Motor neuron (in vitro differentiated cells): ENCODE measurements at regions not wholly inside any gene's neighbourhood (a gene's known extent, or its start where the extent isn't known, plus 50 kb on each side); places are given as distances from the start of the nearest gene placed in this dataset.

Experiments used
- ATAC-seq, 8 experiments: fragments of 200-7000 bp; cut with Tn5 transposase; replicated peaks in 6 of 8; 2 replicates each; pipeline ENCODE4 v1.8.0; 2021; ENCODE audit warnings: mild to moderate bottlenecking in 8 of 8, moderate library complexity in 8 of 8
- H3K27ac ChIP-seq, 2 donors: fragments of 250-450 bp; sonication (Bioruptor Pico); 2 replicates each; pipeline ENCODE4 v1.9.0; 2021; ENCODE audit warnings: antibody characterized with exemption in 2 of 2, mild to moderate bottlenecking in 2 of 2, moderate library complexity in 1 of 2
- H3K4me1 ChIP-seq, 2 donors: fragments of 250-450 bp; sonication (Bioruptor Pico); replicated peaks in 1 of 2; 2 replicates each; pipeline ENCODE4 v1.6.1; 2021; ENCODE audit warnings: antibody characterized with exemption in 2 of 2, mild to moderate bottlenecking in 2 of 2, moderate library complexity in 1 of 2
- H3K4me3 ChIP-seq, 5 donors: fragments of 250-450 bp; sonication (Bioruptor Pico); 2 replicates each; pipeline ENCODE4 v1.9.0; 2021; ENCODE audit warnings: antibody characterized with exemption in 5 of 5, mild to moderate bottlenecking in 5 of 5, moderate library complexity in 4 of 5
- WGBS, 10 experiments: fragments of 450-650 bp; shearing (Covaris generic); methylation state at CpG; one replicate each; pipeline ENCODE4 v1.0.0; 2022; 5-methylcytosine and 5-hydroxymethylcytosine counted together
- in situ Hi-C, 9 experiments: fragments of 400-800 bp; cut with MboI; loops; one replicate each; pipeline ENCODE4 v1.15.0; 2021; ENCODE audit warnings: low sequenced_read_pairs in 9 of 9, low pct_unique_long_range_greater_than_20kb in 2 of 9; ENCODE audit not compliant: unreplicated experiment in 9 of 9

DNA sequence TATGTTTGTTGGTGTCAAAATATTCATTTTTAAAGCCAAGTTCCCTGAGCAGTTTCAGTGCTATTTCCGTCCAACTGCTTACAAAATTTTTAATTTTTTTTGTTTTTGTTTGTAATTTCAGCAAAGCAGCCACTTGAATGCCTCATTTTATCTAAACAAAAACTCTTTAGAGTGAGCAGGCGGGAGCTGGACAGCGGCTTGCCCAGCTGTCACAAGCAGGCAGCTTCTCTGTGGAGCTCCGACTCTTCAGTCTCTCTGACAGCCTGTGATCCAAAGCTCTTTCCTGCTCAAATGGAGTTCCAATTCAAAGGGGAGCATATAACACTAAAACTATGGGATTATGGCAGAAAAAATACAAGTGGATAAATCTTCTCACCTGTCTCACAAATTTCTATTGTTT, 618.3 kb upstream of the PCDH20 start:
- H3K4me3 ChIP-seq, result no peak overlapping the region
- 0 to 91% (median 80%) methylated on average over 1 to 4 of the region's 4 CpGs for WGBS, 10 experiments
- in situ Hi-C loops, result no loop called here
- H3K4me1 ChIP-seq, result no peaks in the 10 kb centered on the region
- ATAC-seq, result no peak
- H3K27ac ChIP-seq, result no peak overlapping the region

- Histone ChIP-seq H3K4me3 (no peak overlapping the region), H3K27ac (no peak overlapping the region), H3K4me1 (no peaks in the 10 kb centered on the region)
- in situ Hi-C loops, result no loop called here
- WGBS, 10 experiments, result 0 to 93% (median 80%) methylated on average over 1 of the region's 1 CpG; no CpG with 5 or more reads in 3 of the 10 experiments
- ATAC-seq, result no peak
Observed at GRCh38 chr13:62022369-62022768, 606.7 kb upstream of the PCDH20 start.

DNA sequence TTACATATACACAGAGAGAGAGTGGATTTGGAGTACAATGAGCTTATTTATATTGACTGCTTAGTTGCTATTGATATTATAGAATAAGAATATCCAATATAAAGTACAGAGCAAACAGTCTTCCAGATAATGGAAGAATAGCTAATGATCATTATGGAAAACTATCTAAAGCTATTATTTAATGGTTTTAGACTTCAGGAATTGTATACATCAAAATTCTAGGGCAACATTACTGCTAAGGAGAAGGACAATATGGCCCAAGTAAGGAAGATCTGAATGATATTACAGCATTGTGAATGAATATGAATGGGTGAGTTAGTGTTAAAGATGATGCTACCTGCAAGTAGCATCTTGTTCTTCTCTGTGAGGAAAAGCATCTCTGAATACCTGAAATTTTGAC, 604.2 kb upstream of the PCDH20 start:
- Histone ChIP-seq H3K27ac (no peak overlapping the region), H3K4me3 (no peak overlapping the region), H3K4me1 (no peaks in the 10 kb centered on the region)
- no peak for ATAC-seq
- in situ Hi-C loops, result no loop called here

DNA sequence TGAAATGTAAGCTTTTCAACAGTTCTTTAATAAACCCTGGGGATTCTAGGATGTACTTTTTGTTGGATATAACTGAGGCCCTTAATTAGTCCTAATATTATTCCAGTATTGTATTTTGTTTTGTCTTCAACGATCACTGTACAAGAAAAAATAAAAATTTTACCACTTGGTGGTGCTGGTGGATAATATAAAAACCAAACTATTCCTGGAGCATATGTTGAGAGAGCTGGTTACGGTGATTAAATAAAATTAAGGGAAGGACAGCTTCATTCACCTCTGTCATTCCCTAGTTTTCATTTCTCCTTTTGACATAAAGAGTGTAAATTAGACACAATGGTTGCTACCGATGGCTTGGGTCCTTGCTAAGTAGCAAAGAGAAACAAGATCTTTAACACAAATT, 598.6 kb upstream of the PCDH20 start:
- ATAC-seq, result peak in 6 of 8 experiments; percentile 27 to 76 (median 44)
- 3 to 83% (median 40%) methylated on average over 1 to 3 of the region's 3 CpGs; no CpG with 5 or more reads in 1 of the 10 experiments for WGBS, 10 experiments
- in situ Hi-C loops, result no loop called here
- Histone ChIP-seq H3K4me3 (no peak overlapping the region), H3K27ac (no peak overlapping the region), H3K4me1 (no peaks in the 10 kb centered on the region)

GRCh38 chr13:62003452-62003851, 587.8 kb upstream of the PCDH20 start:
- H3K27ac ChIP-seq, result no peak overlapping the region
- in situ Hi-C loops, result no loop called here
- WGBS, 10 experiments, result 0 to 93% (median 68%) methylated on average over 1 to 2 of the region's 2 CpGs

GRCh38 chr13:61994174-61994573, 578.5 kb upstream of the PCDH20 start:
- WGBS, 10 experiments, result 0 to 100% (median 49%) methylated on average over 1 of the region's 1 CpG; no CpG with 5 or more reads in 4 of the 10 experiments
- in situ Hi-C loops, result no loop called here
- Histone ChIP-seq H3K27ac (no peak overlapping the region), H3K4me3 (no peak overlapping the region), H3K4me1 (no peaks in the 10 kb centered on the region)
- no peak for ATAC-seq

More at GRCh38 chr13:62003452-62003851, 587.8 kb upstream of the PCDH20 start:
- Histone ChIP-seq H3K4me1 (no peaks in the 10 kb centered on the region), H3K4me3 (no peak overlapping the region)
- ATAC-seq, result no peak

- in situ Hi-C loops, result no loop called here
- no peaks in the 10 kb centered on the region for H3K4me1 ChIP-seq
- WGBS, 10 experiments, result 0 to 100% (median 89%) methylated on average over 2 to 3 of the region's 3 CpGs; no CpG with 5 or more reads in 1 of the 10 experiments
- H3K27ac ChIP-seq, result no peak overlapping the region
- no peak overlapping the region for H3K4me3 ChIP-seq
- no peak for ATAC-seq
Observed at GRCh38 chr13:61989978-61990377, 574.3 kb upstream of the PCDH20 start.

DNA sequence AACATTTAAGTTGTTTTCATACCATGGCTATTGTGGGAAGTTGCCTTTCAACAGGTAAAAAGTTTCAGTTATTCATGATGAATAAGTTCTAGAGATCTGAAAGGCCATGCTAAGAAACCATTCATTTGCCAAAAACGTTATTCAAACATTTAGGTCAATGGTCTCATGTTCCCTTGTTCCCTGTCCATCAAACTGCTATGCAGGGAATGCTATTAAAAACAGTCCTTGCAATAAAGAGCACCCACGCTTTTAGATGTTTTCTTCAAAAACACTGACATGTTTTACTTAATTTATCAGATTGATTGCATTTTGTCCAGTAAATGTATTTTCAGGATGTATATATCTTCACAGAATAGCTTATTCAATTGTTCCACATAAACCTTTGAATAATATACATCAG, 573.2 kb upstream of the PCDH20 start:
- Histone ChIP-seq H3K4me3 (no peak overlapping the region), H3K27ac (no peak overlapping the region), H3K4me1 (no peaks in the 10 kb centered on the region)
- WGBS, 10 experiments, result 0 to 100% (median 29%) methylated on average over 1 to 2 of the region's 2 CpGs; no CpG with 5 or more reads in 1 of the 10 experiments
- ATAC-seq, result no peak
- in situ Hi-C loops, result no loop called here

DNA sequence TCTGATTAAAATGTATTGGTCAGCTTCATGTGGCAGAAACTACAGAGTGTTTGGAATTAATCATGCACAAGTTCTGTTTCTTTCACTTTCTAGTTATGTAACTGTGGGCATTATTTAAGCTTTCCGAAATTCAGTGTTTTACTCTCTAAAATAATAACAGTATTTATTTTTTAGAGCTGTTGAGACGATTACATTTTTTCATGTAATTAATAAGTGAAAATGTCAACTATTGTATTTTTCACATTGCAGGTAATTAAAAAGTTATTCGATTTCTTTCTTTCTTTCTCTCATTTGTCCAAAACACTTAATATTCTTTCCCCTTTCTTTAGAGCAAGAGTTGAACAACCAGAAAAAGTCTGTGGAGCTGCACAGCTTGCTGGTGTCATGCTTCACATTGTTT, 559.4 kb upstream of the PCDH20 start:
- no peaks in the 10 kb centered on the region for H3K4me1 ChIP-seq
- H3K4me3 ChIP-seq, result no peak overlapping the region
- in situ Hi-C loops, result no loop called here
- WGBS, 10 experiments, result 0 to 100% (median 68%) methylated on average over 1 to 3 of the region's 3 CpGs
- H3K27ac ChIP-seq, result no peak overlapping the region
- no peak for ATAC-seq

DNA sequence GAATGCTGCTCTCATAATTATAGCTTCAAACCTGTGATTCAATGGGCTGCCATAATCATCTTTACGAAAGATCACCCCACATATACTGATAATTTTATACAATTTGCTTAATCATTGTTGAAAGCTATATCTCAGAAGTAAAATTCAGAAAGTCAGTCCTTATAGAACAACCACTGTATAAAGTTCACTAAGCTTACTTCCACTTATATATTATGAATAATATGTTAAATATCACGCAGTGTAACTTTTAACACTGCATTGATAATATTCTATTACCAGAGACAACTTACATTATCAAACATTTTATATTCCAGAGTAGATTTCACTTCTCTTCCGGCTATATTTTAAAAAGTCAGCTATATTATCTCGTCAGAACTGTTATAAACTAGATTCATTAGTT, 550.1 kb upstream of the PCDH20 start:
- no peak for ATAC-seq
- Histone ChIP-seq H3K4me3 (no peak overlapping the region), H3K4me1 (no peaks in the 10 kb centered on the region), H3K27ac (no peak overlapping the region)
- in situ Hi-C loops, result no loop called here
- WGBS, 10 experiments, result 4 to 100% (median 68%) methylated on average over 2 to 4 of the region's 4 CpGs; no CpG with 5 or more reads in 1 of the 10 experiments

- in situ Hi-C loops, result no loop called here
- no peaks in the 10 kb centered on the region for H3K4me1 ChIP-seq
- no peak overlapping the region for H3K4me3 ChIP-seq
- no peak overlapping the region for H3K27ac ChIP-seq
- no peak for ATAC-seq
Observed at GRCh38 chr13:61960981-61961380, 545.3 kb upstream of the PCDH20 start.

DNA sequence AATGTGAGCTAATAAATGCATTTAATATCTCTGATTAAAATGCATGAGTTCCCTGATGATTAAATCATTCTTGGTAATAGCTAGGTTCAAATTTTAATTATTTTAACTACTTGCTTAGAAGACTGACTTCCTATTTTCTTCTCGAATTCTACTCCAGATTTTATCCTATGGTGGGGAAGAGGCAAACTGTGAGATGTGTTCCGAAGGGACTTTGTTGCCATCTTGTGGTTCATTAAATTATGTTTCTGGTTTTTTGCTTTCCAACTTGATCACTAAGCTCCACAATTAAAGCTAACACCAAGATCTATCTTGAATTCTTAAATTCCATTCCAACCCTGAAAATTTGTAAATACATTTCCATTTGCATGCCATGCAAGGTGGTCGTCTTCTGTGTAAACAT, 538.4 kb upstream of the PCDH20 start:
- Histone ChIP-seq H3K4me1 (no peaks in the 10 kb centered on the region), H3K27ac (no peak overlapping the region), H3K4me3 (no peak overlapping the region)
- peak in 2 of 8 experiments; percentile 36 to 62 for ATAC-seq
- in situ Hi-C loops, result no loop called here
- 0 to 26% (median 12%) methylated on average over 1 to 3 of the region's 3 CpGs; no CpG with 5 or more reads in 1 of the 10 experiments for WGBS, 10 experiments

DNA sequence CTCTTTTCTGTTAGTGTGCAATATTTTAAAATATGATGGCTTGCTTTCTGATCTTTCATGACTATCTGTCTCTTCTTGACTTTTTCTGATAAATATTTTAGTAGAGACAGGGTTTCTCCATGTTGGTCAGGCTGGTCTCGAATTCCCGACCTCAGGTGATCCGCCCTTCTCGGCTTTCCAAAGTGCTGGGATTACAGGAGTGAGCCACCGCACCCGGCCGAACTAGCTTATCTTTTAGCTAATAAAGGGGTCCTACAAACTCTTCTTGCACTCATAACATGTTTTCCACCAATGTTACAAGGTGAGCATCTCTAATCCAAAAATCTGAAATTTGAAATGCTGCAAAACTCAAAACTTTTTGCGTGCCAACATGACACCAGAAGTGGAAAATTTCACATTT, 535.2 kb upstream of the PCDH20 start:
- in situ Hi-C loops, result no loop called here
- no peak for ATAC-seq

DNA sequence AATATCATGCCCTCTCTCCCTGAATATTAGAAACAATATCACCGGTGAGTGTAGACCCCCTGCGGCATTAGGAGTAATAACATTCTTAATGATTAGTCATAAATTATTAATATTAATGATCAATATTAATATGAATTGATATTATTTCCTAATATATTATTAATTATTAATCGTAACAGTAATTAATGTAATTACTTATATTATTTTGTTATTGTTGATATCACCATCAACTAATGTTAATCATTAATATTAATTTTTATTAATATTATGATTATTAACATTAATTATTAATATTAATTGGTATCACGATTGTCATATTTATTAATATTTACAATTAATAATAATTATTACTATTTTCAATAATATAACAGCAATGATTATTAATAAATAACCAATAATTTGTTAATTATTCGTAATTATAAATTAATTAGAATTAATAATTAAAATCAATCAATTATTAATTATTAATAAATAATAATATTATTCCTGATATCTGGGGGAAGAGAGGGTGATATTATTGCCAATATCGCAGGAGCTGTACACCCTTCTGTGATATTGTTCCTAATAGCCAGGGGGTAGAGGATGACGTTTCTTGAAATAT, 528.8 kb upstream of the PCDH20 start:
- in situ Hi-C loops, result loop anchor here in 1 of 9 experiments (25.0 kb wide), 1 partner anchor 1482 kb away; no protein-coding TSS in a partner anchor
- Histone ChIP-seq H3K27ac (no peak overlapping the region), H3K4me1 (no peaks in the 10 kb centered on the region), H3K4me3 (no peak overlapping the region)
- ATAC-seq, result no peak
- 39 to 83% (median 75%) methylated on average over 5 to 7 of the region's 7 CpGs for WGBS, 10 experiments

More for the DNA sequence above, 535.2 kb upstream of the PCDH20 start:
- Histone ChIP-seq H3K4me1 (no peaks in the 10 kb centered on the region), H3K27ac (no peak overlapping the region), H3K4me3 (no peak overlapping the region)
- WGBS, 10 experiments, result 0 to 100% (median 86%) methylated on average over 1 to 8 of the region's 8 CpGs; no CpG with 5 or more reads in 1 of the 10 experiments
